Loucy (cell line): ENCODE measurements at regions not wholly inside any gene's neighbourhood (a gene's known extent, or its start where the extent isn't known, plus 50 kb on each side); places are given as distances from the start of the nearest gene placed in this dataset.

Experiments used
- H2AFZ ChIP-seq: fragments of 200-600 bp; sonication (generic); 2 replicates; pipeline ENCODE4 v1.6.0; 2016; ENCODE audit warnings: antibody characterized with exemption, mild to moderate bottlenecking, low read length, moderate library complexity
- H3F3A ChIP-seq: fragments of 200-600 bp; 2 replicates; pipeline ENCODE4 v1.6.0; 2016; ENCODE audit warnings: antibody characterized with exemption, low read depth, mild to moderate bottlenecking
- H3K27me3 ChIP-seq: fragments of 200-600 bp; sonication (generic); 2 replicates; pipeline ENCODE4 v1.6.1; 2014; ENCODE audit warnings: low read length, mild to moderate bottlenecking; ENCODE audit not compliant: insufficient read depth, poor library complexity, severe bottlenecking
- H3K36me3 ChIP-seq: fragments of 200-600 bp; sonication (generic); 2 replicates; pipeline ENCODE4 v1.6.1; 2016; ENCODE audit warnings: low read length; ENCODE audit not compliant: insufficient read depth
- H3K4me1 ChIP-seq: fragments of 200-600 bp; sonication (generic); 2 replicates; pipeline ENCODE4 v1.5.1; 2014; ENCODE audit warnings: low read length, mild to moderate bottlenecking; ENCODE audit not compliant: insufficient read depth, poor library complexity, severe bottlenecking
- H3K4me2 ChIP-seq: fragments of 200-600 bp; sonication (generic); 2 replicates; pipeline ENCODE4 v1.6.0; 2014; ENCODE audit warnings: antibody characterized with exemption, low read length, low read depth, mild to moderate bottlenecking; ENCODE audit not compliant: poor library complexity, severe bottlenecking
- H3K4me3 ChIP-seq: fragments of 200-600 bp; sonication (generic); 2 replicates; pipeline ENCODE4 v1.5.1; 2014; ENCODE audit warnings: low read length, mild to moderate bottlenecking, mixed read lengths; ENCODE audit not compliant: poor library complexity, severe bottlenecking
- H3K79me2 ChIP-seq: fragments of 200-600 bp; sonication (generic); 2 replicates; pipeline ENCODE4 v1.6.1; 2014; ENCODE audit warnings: low read length; ENCODE audit not compliant: insufficient read depth
- H3K9ac ChIP-seq: fragments of 200-600 bp; sonication (generic); 2 replicates; pipeline ENCODE4 v1.6.0; 2014; ENCODE audit warnings: mild to moderate bottlenecking, low read depth, low read length, moderate library complexity; ENCODE audit not compliant: poor library complexity, severe bottlenecking
- H3K9me2 ChIP-seq: fragments of 200-600 bp; sonication (generic); replicated peaks from 2 replicates; pipeline ENCODE4 v1.6.1; 2016; ENCODE audit warnings: low read depth, low read length, mixed read lengths
- H3K9me3 ChIP-seq: fragments of 200-600 bp; sonication (generic); 2 replicates; pipeline ENCODE4 v1.6.1; 2014; ENCODE audit warnings: mild to moderate bottlenecking, antibody characterized with exemption, low read length, low read depth; ENCODE audit not compliant: insufficient read depth
- H4K20me1 ChIP-seq: fragments of 200-600 bp; sonication (generic); 2 replicates; pipeline ENCODE4 v1.6.0; 2014; ENCODE audit warnings: antibody characterized with exemption, low read length, mild to moderate bottlenecking; ENCODE audit not compliant: insufficient read depth, poor library complexity, severe bottlenecking
- CTCF ChIP-seq: fragments of 200-600 bp; sonication (generic); conservative IDR thresholded peaks from 2 replicates; pipeline ENCODE4 v1.5.1; 2014; ENCODE audit warnings: mild to moderate bottlenecking, antibody characterized with exemption, low read length
- EZH2phosphoT487 ChIP-seq: fragments of 200-600 bp; IDR thresholded peaks from 2 replicates; pipeline ENCODE4 v1.6.1; 2018; ENCODE audit warnings: antibody characterized with exemption, mild to moderate bottlenecking, moderate library complexity, borderline replicate concordance

- no peak overlapping the region for H2AFZ ChIP-seq
- no peaks in the 10 kb centered on the region for H3F3A ChIP-seq
- H3K9me3 ChIP-seq = no peaks in the 10 kb centered on the region
- H4K20me1 ChIP-seq = no peaks in the 10 kb centered on the region
- H3K4me2 ChIP-seq = no peak overlapping the region
- H3K4me1 ChIP-seq = no peaks in the 10 kb centered on the region
- TF ChIP-seq EZH2phosphoT487 (no peak), CTCF (no peak)
- no peaks in the 10 kb centered on the region for H3K36me3 ChIP-seq
- no peaks in the 10 kb centered on the region for H3K9me2 ChIP-seq
- no peak overlapping the region for H3K9ac ChIP-seq
- H3K79me2 ChIP-seq = no peaks in the 10 kb centered on the region
- H3K27me3 ChIP-seq = no peaks in the 10 kb centered on the region
- no peak overlapping the region for H3K4me3 ChIP-seq
Measured at GRCh38 chr3:66751842-66752241, 246.3 kb upstream of the KBTBD8 start.

- Histone ChIP-seq H3K36me3 (no peaks in the 10 kb centered on the region), H2AFZ (no peak overlapping the region), H3K79me2 (no peaks in the 10 kb centered on the region), H3K4me2 (no peak overlapping the region), H4K20me1 (no peaks in the 10 kb centered on the region), H3K4me1 (no peaks in the 10 kb centered on the region), H3K9me2 (no peaks in the 10 kb centered on the region), H3F3A (no peaks in the 10 kb centered on the region), H3K27me3 (no peaks in the 10 kb centered on the region), H3K9ac (no peak overlapping the region), H3K9me3 (no peaks in the 10 kb centered on the region), H3K4me3 (no peak overlapping the region)
- TF ChIP-seq CTCF = no peak
- TF ChIP-seq EZH2phosphoT487 = no peak
Measured at GRCh38 chr3:66753670-66754069, 244.4 kb upstream of the KBTBD8 start.

- no peaks in the 10 kb centered on the region for H3K27me3 ChIP-seq
- H3K4me1 ChIP-seq = no peaks in the 10 kb centered on the region
- TF ChIP-seq EZH2phosphoT487 = no peak
- TF ChIP-seq CTCF = no peak
- H3K4me2 ChIP-seq = no peak overlapping the region
- no peaks in the 10 kb centered on the region for H3K9me3 ChIP-seq
- H3K36me3 ChIP-seq = no peaks in the 10 kb centered on the region
- H3K79me2 ChIP-seq = no peaks in the 10 kb centered on the region
- no peaks in the 10 kb centered on the region for H3F3A ChIP-seq
- H4K20me1 ChIP-seq = no peaks in the 10 kb centered on the region
- H3K9me2 ChIP-seq = no peaks in the 10 kb centered on the region
- no peak overlapping the region for H2AFZ ChIP-seq
- no peak overlapping the region for H3K9ac ChIP-seq
- no peak overlapping the region for H3K4me3 ChIP-seq
Measured at GRCh38 chr3:66754613-66755012, 243.5 kb upstream of the KBTBD8 start.
